Ovary (tissue), 7 donors: ENCODE measurements at regions not wholly inside any gene's neighbourhood (a gene's known extent, or its start where the extent isn't known, plus 50 kb on each side); places are given as distances from the start of the nearest gene placed in this dataset.
A peak's percentile ranks its signal among the peaks of the same experiment; 100 is the strongest.

Experiments
- DNase-seq, 5 donors: peaks; one replicate each; pipeline ENCODE4 v3.0.0-alpha.2; 2019 to 2020
- H3K27ac ChIP-seq, 2 donors: fragments of 200-600 bp; one replicate each; pipeline versions ENCODE4 v1.5.1 to v1.8.0; 2019 to 2022
- H3K27me3 ChIP-seq: fragments of 200-600 bp; one replicate; pipeline ENCODE4 v1.8.0; 2022
- H3K36me3 ChIP-seq: fragments of 200-600 bp; sonication (generic); one replicate; pipeline ENCODE4 v1.5.1; 2019
- H3K4me1 ChIP-seq: one replicate; pipeline ENCODE4 v1.8.1; 2013; ENCODE audit warnings: mild to moderate bottlenecking, moderate library complexity; ENCODE audit not compliant: insufficient read depth
- H3K4me3 ChIP-seq: fragments of 200-600 bp; sonication (generic); one replicate; pipeline ENCODE4 v1.5.1; 2017
- H3K9me3 ChIP-seq, 2 donors: fragments of 200-600 bp in 1 of 2; sonication (generic) in 1 of 2; one replicate each; pipeline versions ENCODE4 v1.5.1 to v1.8.1; 2013 to 2019; ENCODE audit warnings: mild to moderate bottlenecking in 1 of 2, moderate library complexity in 1 of 2
- CTCF ChIP-seq, 3 donors: fragments of 450-650 bp in 2 of 3; fragments of 200-600 bp in 1 of 3; IDR thresholded peaks; one replicate each; pipeline versions ENCODE4 v1.5.1 to v1.8.0; 2016 to 2022; ENCODE audit warnings: antibody characterized with exemption in 3 of 3, mild to moderate bottlenecking in 1 of 3
- EP300 ChIP-seq: sonication (generic); formaldehyde crosslinking; IDR thresholded peaks from one replicate; pipeline ENCODE4 v1.6.1; 2017; ENCODE audit warnings: antibody characterized with exemption
- POLR2A ChIP-seq: fragments of 450-650 bp; IDR thresholded peaks from one replicate; pipeline ENCODE4 v1.6.1; 2017; ENCODE audit warnings: antibody characterized with exemption, mild to moderate bottlenecking, moderate library complexity
- WGBS, 3 donors: extraction: QIAGEN DNeasy Blood & Tissue Kit in 1 of 3; methylation state at CpG; one replicate each; pipeline versions ENCODE4 v1.1.5 to v1.1.7; 2013 to 2017; 5-methylcytosine and 5-hydroxymethylcytosine counted together
- intact Hi-C, 4 donors: fragments of 100-400 bp; cut with DNase I; formaldehyde crosslinking; loops; one replicate each; pipeline versions ENCODE4 v1.11.0 to v1.15.1; 2022 to 2023
- donor health status: DM: no; HTN: no; CAD: no; lungs with moderate emphysema.
- donor health status: DM: no; HTN: no; CAD: no.
- donor health status: Bipolar disorder and iron deficiency.
- donor health status: DM: no; HTN: no; CAD: no.
- donor health status: DM: yes; HTN: yes; CAD: no.

- Histone ChIP-seq H3K36me3 (no peaks in the 10 kb centered on the region), H3K4me3 (no peak overlapping the region), H3K27me3 (no peaks in the 10 kb centered on the region), H3K4me1 (no peaks in the 10 kb centered on the region), H3K9me3 (no peaks in the 10 kb centered on the region), H3K27ac (no peak overlapping the region)
- no peak for DNase-seq
- WGBS, 3 donors: 87 to 95% (median 91%) methylated on average over 5 of the region's 5 CpGs
- intact Hi-C loops: no loop called here
- no peak for TF ChIP-seq POLR2A
- TF ChIP-seq EP300: no peak
- no peak for TF ChIP-seq CTCF (IDR thresholded peaks at IDR 0.05)
Measured at GRCh38 chr12:13834241-13834640, 147.2 kb downstream of the GRIN2B start.

- no peaks in the 10 kb centered on the region for H3K9me3 ChIP-seq
- H3K4me3 ChIP-seq: no peak overlapping the region
- DNase-seq: peak in 2 of 5 donors; percentile 16 to 41
- no peaks in the 10 kb centered on the region for H3K27me3 ChIP-seq
- intact Hi-C loops: no loop called here
- TF ChIP-seq EP300 (no peak), CTCF (IDR thresholded peaks at IDR 0.05) (no peak), POLR2A (no peak)
- 34 to 45% (median 35%) methylated on average over 7 of the region's 7 CpGs for WGBS, 3 donors
- H3K4me1 ChIP-seq: no peaks in the 10 kb centered on the region
- no peak overlapping the region for H3K27ac ChIP-seq
- no peaks in the 10 kb centered on the region for H3K36me3 ChIP-seq
Measured at GRCh38 chr12:13817131-13817530, 164.3 kb downstream of the GRIN2B start.

- intact Hi-C loops: no loop called here
- no peaks in the 10 kb centered on the region for H3K9me3 ChIP-seq
- no peak for DNase-seq
- H3K4me1 ChIP-seq: no peaks in the 10 kb centered on the region
- H3K36me3 ChIP-seq: no peaks in the 10 kb centered on the region
- no peak for TF ChIP-seq CTCF (IDR thresholded peaks at IDR 0.05)
- no peak for TF ChIP-seq EP300
- TF ChIP-seq POLR2A: no peak
- 74 to 82% (median 78%) methylated on average over 2 of the region's 2 CpGs for WGBS, 3 donors
- no peak overlapping the region for H3K4me3 ChIP-seq
- no peaks in the 10 kb centered on the region for H3K27me3 ChIP-seq
- H3K27ac ChIP-seq: no peak overlapping the region
Measured at GRCh38 chr12:13816394-13816793, 165.0 kb downstream of the GRIN2B start.

- H3K36me3 ChIP-seq: no peaks in the 10 kb centered on the region
- intact Hi-C loops: no loop called here
- no peaks in the 10 kb centered on the region for H3K9me3 ChIP-seq
- H3K27ac ChIP-seq: no peak overlapping the region
- H3K27me3 ChIP-seq: no peaks in the 10 kb centered on the region
- DNase-seq: no peak
- no peak overlapping the region for H3K4me3 ChIP-seq
- H3K4me1 ChIP-seq: no peaks in the 10 kb centered on the region
- no peak for TF ChIP-seq EP300
- no peak for TF ChIP-seq CTCF (IDR thresholded peaks at IDR 0.05)
- TF ChIP-seq POLR2A: no peak
Measured at GRCh38 chr12:13812168-13812567, 169.2 kb downstream of the GRIN2B start.

- Histone ChIP-seq H3K27me3 (no peaks in the 10 kb centered on the region), H3K9me3 (no peaks in the 10 kb centered on the region), H3K4me3 (no peak overlapping the region), H3K36me3 (no peaks in the 10 kb centered on the region), H3K4me1 (no peaks in the 10 kb centered on the region), H3K27ac (no peak overlapping the region)
- DNase-seq: no peak
- 84 to 86% (median 86%) methylated on average over 3 of the region's 3 CpGs for WGBS, 3 donors
- TF ChIP-seq EP300 (no peak), POLR2A (no peak), CTCF (IDR thresholded peaks at IDR 0.05) (no peak)
- intact Hi-C loops: no loop called here
Measured at GRCh38 chr12:13811061-13811460, 170.3 kb downstream of the GRIN2B start.
